ENCODE measurements at regions not wholly inside any gene's neighbourhood (a gene's known extent, or its start where the extent isn't known, plus 50 kb on each side); places are given as distances from the start of the nearest gene placed in this dataset.

DNA sequence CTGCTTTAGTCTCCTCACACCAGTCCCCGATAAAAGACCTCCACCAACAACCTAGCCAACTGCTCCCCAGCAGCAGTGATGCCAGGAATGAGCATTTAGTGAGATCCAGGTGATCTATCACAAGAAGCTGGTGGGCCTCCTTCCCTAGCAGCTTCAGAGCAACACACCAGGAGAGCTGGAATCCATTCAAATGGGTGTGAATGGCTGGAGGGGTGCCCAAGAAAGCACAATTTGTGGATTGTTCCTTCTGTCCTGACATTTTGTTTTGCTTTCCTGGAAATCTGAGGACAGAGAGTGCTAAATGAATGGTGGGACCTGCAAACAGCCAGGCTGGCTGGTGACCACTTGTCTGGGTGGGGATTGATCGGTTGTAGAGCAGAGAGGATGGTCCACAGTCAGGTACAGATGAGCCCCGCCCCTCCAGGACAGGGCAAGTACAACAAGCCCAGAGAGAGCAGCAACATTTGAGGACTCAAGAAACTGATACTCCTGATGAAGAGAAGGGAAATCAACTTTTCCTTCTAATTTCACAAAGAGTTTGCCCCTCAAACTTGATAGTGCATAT is 316.8 kb downstream of the VPS13C start:
- Mint-ChIP-seq H3K27me3 (ENCODE audit: insufficient read depth) (no peaks in the 10 kb centered on the region), H3K36me3 (ENCODE audit: low read depth) (no peaks in the 10 kb centered on the region), H3K4me1 (no peaks in the 10 kb centered on the region), H3K9me3 (no peaks in the 10 kb centered on the region), H3K4me3 (no peak overlapping the region), H3K27ac (no peak overlapping the region)
- peaks cover 4% of the 10 kb centered on the region for H3K9me3 ChIP-seq (ENCODE audit: control insufficient read depth, low read length)
- H3K36me3 ChIP-seq (ENCODE audit: control insufficient read depth, insufficient read depth, low read length) = no peaks in the 10 kb centered on the region
- H3K4me1 ChIP-seq (ENCODE audit: control insufficient read depth, insufficient read depth, low read length) = no peaks in the 10 kb centered on the region
- H3K9ac ChIP-seq (ENCODE audit: extremely low read depth, low read length, poor library complexity, severe bottlenecking) = no peak overlapping the region
- no peak overlapping the region for H3K27ac ChIP-seq (ENCODE audit: low read depth, low read length)
- TF ChIP-seq, protein P1, sequence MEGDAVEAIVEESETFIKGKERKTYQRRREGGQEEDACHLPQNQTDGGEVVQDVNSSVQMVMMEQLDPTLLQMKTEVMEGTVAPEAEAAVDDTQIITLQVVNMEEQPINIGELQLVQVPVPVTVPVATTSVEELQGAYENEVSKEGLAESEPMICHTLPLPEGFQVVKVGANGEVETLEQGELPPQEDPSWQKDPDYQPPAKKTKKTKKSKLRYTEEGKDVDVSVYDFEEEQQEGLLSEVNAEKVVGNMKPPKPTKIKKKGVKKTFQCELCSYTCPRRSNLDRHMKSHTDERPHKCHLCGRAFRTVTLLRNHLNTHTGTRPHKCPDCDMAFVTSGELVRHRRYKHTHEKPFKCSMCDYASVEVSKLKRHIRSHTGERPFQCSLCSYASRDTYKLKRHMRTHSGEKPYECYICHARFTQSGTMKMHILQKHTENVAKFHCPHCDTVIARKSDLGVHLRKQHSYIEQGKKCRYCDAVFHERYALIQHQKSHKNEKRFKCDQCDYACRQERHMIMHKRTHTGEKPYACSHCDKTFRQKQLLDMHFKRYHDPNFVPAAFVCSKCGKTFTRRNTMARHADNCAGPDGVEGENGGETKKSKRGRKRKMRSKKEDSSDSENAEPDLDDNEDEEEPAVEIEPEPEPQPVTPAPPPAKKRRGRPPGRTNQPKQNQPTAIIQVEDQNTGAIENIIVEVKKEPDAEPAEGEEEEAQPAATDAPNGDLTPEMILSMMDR (conservative IDR thresholded peaks at IDR 0.05) = no peak
- DNase-seq = peak; percentile 51
- no peaks in the 10 kb centered on the region for H3K27me3 ChIP-seq (ENCODE audit: control insufficient read depth, insufficient read depth, low read length, poor library complexity, severe bottlenecking)
- 67 to 95% methylated on average over 1 to 3 of the region's 3 CpGs for WGBS, 2 experiments (ENCODE audit: insufficient coverage in 1 of 2, insufficient read length in 1 of 2)
- no peak overlapping the region for H3K4me3 ChIP-seq (ENCODE audit: low read length)

DNA sequence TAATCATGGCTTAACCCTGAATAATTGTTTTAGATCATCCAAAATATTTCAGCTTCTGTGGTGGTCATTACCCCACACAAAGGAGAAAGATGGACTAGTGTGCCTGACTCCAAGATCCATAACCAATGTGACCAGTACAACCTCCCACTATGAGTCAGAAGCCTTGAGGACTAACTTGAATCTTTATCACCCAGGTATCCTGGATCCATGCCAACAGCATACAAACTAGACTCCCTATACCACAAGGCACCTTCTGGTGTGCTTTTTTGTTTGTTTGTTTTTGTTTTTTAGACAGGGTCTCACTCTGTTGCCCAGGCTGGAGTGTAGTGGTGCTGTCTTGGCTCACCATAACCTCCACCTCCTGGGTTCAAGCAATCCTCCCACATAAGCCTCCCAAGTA is 317.7 kb downstream of the VPS13C start:
- Mint-ChIP-seq H3K27me3 (ENCODE audit: insufficient read depth) (no peaks in the 10 kb centered on the region), H3K27ac (no peak overlapping the region), H3K9me3 (no peaks in the 10 kb centered on the region), H3K36me3 (ENCODE audit: low read depth) (no peaks in the 10 kb centered on the region), H3K4me3 (no peak overlapping the region), H3K4me1 (no peaks in the 10 kb centered on the region)
- H3K27me3 ChIP-seq (ENCODE audit: control insufficient read depth, insufficient read depth, low read length, poor library complexity, severe bottlenecking) = no peaks in the 10 kb centered on the region
- H3K4me1 ChIP-seq (ENCODE audit: control insufficient read depth, insufficient read depth, low read length) = no peaks in the 10 kb centered on the region
- H3K27ac ChIP-seq (ENCODE audit: low read depth, low read length) = no peak overlapping the region
- no peaks in the 10 kb centered on the region for H3K36me3 ChIP-seq (ENCODE audit: control insufficient read depth, insufficient read depth, low read length)
- no peak for DNase-seq
- peaks cover 4% of the 10 kb centered on the region for H3K9me3 ChIP-seq (ENCODE audit: control insufficient read depth, low read length)
- TF ChIP-seq, protein P1 (conservative IDR thresholded peaks at IDR 0.05) = no peak
- no peak overlapping the region for H3K4me3 ChIP-seq (ENCODE audit: low read length)
- H3K9ac ChIP-seq (ENCODE audit: extremely low read depth, low read length, poor library complexity, severe bottlenecking) = no peak overlapping the region

DNA sequence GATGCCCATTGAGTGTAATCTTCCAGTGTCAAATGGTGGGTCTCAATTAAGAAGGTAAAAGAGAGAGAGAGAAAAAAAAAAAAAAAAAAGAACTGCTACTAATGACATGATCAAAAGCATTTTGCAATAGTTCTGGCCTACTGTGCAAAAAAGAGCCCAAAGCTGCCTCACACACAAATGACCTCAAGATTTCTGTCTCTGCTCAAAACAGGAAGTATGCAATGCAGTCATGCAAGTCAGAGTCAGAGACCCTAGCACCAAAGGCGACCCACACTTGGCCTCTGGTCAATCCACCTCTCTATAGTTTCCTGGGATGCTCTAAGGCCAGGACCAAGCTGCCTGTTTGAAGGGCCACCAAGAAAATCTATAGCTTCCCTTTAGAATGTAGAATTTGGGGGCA is 323.5 kb downstream of the VPS13C start:
- Histone ChIP-seq H3K27me3 (ENCODE audit: control insufficient read depth, insufficient read depth, low read length, poor library complexity, severe bottlenecking) (peaks cover 10% of the 10 kb centered on the region), H3K4me3 (ENCODE audit: low read length) (no peak overlapping the region), H3K36me3 (ENCODE audit: control insufficient read depth, insufficient read depth, low read length) (no peaks in the 10 kb centered on the region), H3K9ac (ENCODE audit: extremely low read depth, low read length, poor library complexity, severe bottlenecking) (no peak overlapping the region), H3K4me1 (ENCODE audit: control insufficient read depth, insufficient read depth, low read length) (no peaks in the 10 kb centered on the region), H3K27ac (ENCODE audit: low read depth, low read length) (no peak overlapping the region), H3K9me3 (ENCODE audit: control insufficient read depth, low read length) (peaks cover 4% of the 10 kb centered on the region)
- H3K36me3 Mint-ChIP-seq (ENCODE audit: low read depth) = no peaks in the 10 kb centered on the region
- H3K27ac Mint-ChIP-seq = no peak overlapping the region
- 89% methylated on average over 1 of the region's 1 CpG; no CpG with 5 or more reads in 1 of the 2 experiments for WGBS, 2 experiments (ENCODE audit: insufficient coverage in 1 of 2, insufficient read length in 1 of 2)
- TF ChIP-seq, protein P1 (conservative IDR thresholded peaks at IDR 0.05) = no peak
- peaks cover 1% of the 10 kb centered on the region for H3K27me3 Mint-ChIP-seq (ENCODE audit: insufficient read depth)
- DNase-seq = no peak
- H3K9me3 Mint-ChIP-seq = no peaks in the 10 kb centered on the region
- no peak overlapping the region for H3K4me3 Mint-ChIP-seq
- no peaks in the 10 kb centered on the region for H3K4me1 Mint-ChIP-seq

All from endodermal cell (in vitro differentiated cells).